Stomach (tissue), 4 donors: ENCODE measurements at regions not wholly inside any gene's neighbourhood (a gene's known extent, or its start where the extent isn't known, plus 50 kb on each side); places are given as distances from the start of the nearest gene placed in this dataset.

Experiments used
- EP300 ChIP-seq: sonication (generic); formaldehyde crosslinking; IDR thresholded peaks from one replicate; pipeline ENCODE4 v1.6.1; 2017; ENCODE audit warnings: antibody characterized with exemption
- POLR2A ChIP-seq, 4 donors: fragments of 450-650 bp; IDR thresholded peaks; one replicate each; pipeline ENCODE4 v1.6.1; 2016; ENCODE audit warnings: antibody characterized with exemption in 4 of 4, control low read depth in 2 of 4, mild to moderate bottlenecking in 1 of 4, moderate library complexity in 1 of 4
- POLR2AphosphoS5 ChIP-seq, 3 donors: sonication (generic); formaldehyde crosslinking; IDR thresholded peaks; one replicate each; pipeline ENCODE4 v1.6.1; 2016; ENCODE audit warnings: antibody characterized with exemption in 3 of 3

- TF ChIP-seq POLR2A (IDR thresholded peaks at IDR 0.05) = no peak
- TF ChIP-seq POLR2AphosphoS5 (IDR thresholded peaks at IDR 0.05) = no peak
- no peak for TF ChIP-seq EP300
Observed at GRCh38 chr1:234994436-234995295, 134.0 kb downstream of the TOMM20 start.
